ENCODE measurements at regions not wholly inside any gene's neighbourhood (a gene's known extent, or its start where the extent isn't known, plus 50 kb on each side); places are given as distances from the start of the nearest gene placed in this dataset.
"Not testable (repeated sequence)": the region's sequence is repeated elsewhere in the genome, so short reads cannot be mapped to it uniquely, and the experiment has no call there.

GRCh38 chr9:42431616-42432010, 248.2 kb downstream of the SPATA31A6 start:
- H3K56ac ChIP-seq (replicated peaks; ENCODE audit: insufficient read length, low read depth, low read length); H3K14ac ChIP-seq (ENCODE audit: insufficient read length); H2BK12ac ChIP-seq (ENCODE audit: low read depth, low read length); H3K23ac ChIP-seq (ENCODE audit: insufficient read length); H2AK5ac ChIP-seq (ENCODE audit: low read depth, low read length); H3K4me2 ChIP-seq (ENCODE audit: insufficient read depth in 1 of 2, low read depth in 2 of 2, low read length in 2 of 2); H3K4me3 ChIP-seq (ENCODE audit: extremely low read depth in 1 of 4, insufficient read depth in 2 of 4, low read depth in 3 of 4, low read length in 4 of 4); H3K36me3 ChIP-seq (ENCODE audit: control insufficient read depth in 2 of 4, insufficient read depth in 4 of 4, low read length in 3 of 4); H3K9me3 ChIP-seq (ENCODE audit: insufficient read depth in 2 of 2, low read depth in 1 of 2, low read length in 1 of 2); H3K23me2 ChIP-seq (ENCODE audit: low read depth, low read length); H2BK5ac ChIP-seq (ENCODE audit: low read depth, low read length); H3K18ac ChIP-seq (ENCODE audit: extremely low read depth, low read length); POLR2A ChIA-PET (ENCODE audit: partially characterized antibody); CTCF ChIA-PET (ENCODE audit: partially characterized antibody); H3K9ac ChIP-seq (replicated peaks in 1 of 4; ENCODE audit: extremely low read depth in 1 of 4, low read depth in 3 of 4, low read length in 3 of 4); H3K79me1 ChIP-seq (ENCODE audit: low read depth, low read length); H4K20me1 ChIP-seq (replicated peaks in 1 of 2; ENCODE audit: control insufficient read depth in 1 of 2, insufficient read depth in 2 of 2, low read length in 2 of 2); H4K5ac ChIP-seq (ENCODE audit: insufficient read length, low read depth, low read length); H4K8ac ChIP-seq (ENCODE audit: extremely low read depth, insufficient read depth, low read length); FAIRE-seq; H3K27ac ChIP-seq (ENCODE audit: low read depth, low read length); H4K91ac ChIP-seq (replicated peaks; ENCODE audit: insufficient read length, low read length); H3K79me2 ChIP-seq (ENCODE audit: control insufficient read depth in 1 of 2, insufficient read depth in 2 of 2, low read length in 2 of 2); H2BK120ac ChIP-seq (replicated peaks; ENCODE audit: low read depth, low read length); H2BK20ac ChIP-seq (ENCODE audit: low read length); H2AFZ ChIP-seq (ENCODE audit: low read length); DNase-seq (ENCODE audit: low read depth in 1 of 2, low spot score in 2 of 2); H3K27me3 ChIP-seq (replicated peaks in 1 of 4; ENCODE audit: control insufficient read depth in 3 of 4, extremely low read depth in 1 of 4, insufficient read depth in 3 of 4, low read length in 3 of 4); H3K4ac ChIP-seq (replicated peaks; ENCODE audit: insufficient read length, low read depth, low read length); H2BK15ac ChIP-seq (ENCODE audit: low read length); H3K4me1 ChIP-seq (replicated peaks in 1 of 4; ENCODE audit: control insufficient read depth in 3 of 4, insufficient read depth in 4 of 4, low read length in 3 of 4): not testable (repeated sequence)
- WGBS, 2 experiments (ENCODE audit: extremely low coverage in 1 of 2, insufficient coverage in 1 of 2, insufficient read length in 1 of 2, insufficient replicate concordance in 2 of 2, low coverage in 1 of 2, low lambda C conversion rate in 2 of 2, missing lambda C conversion rate in 1 of 2), result 79% methylated on average over 1 of the region's 1 CpG; no CpG with 5 or more reads in 1 of the 2 experiments

GRCh38 chr9:42434844-42435714, 251.6 kb downstream of the SPATA31A6 start:
- FAIRE-seq; H2AFZ ChIP-seq (ENCODE audit: low read length); DNase-seq (ENCODE audit: low read depth in 1 of 2, low spot score in 2 of 2): not testable (repeated sequence)

More at GRCh38 chr9:42434844-42435714, 251.6 kb downstream of the SPATA31A6 start:
- H3K36me3 ChIP-seq (ENCODE audit: control insufficient read depth in 2 of 4, insufficient read depth in 4 of 4, low read length in 3 of 4); CTCF ChIA-PET (ENCODE audit: partially characterized antibody); H3K18ac ChIP-seq (ENCODE audit: extremely low read depth, low read length); H2BK20ac ChIP-seq (ENCODE audit: low read length); POLR2A ChIA-PET (ENCODE audit: partially characterized antibody); H3K27ac ChIP-seq (ENCODE audit: low read depth, low read length); H2BK5ac ChIP-seq (ENCODE audit: low read depth, low read length); H3K4me2 ChIP-seq (ENCODE audit: insufficient read depth in 1 of 2, low read depth in 2 of 2, low read length in 2 of 2); H3K23me2 ChIP-seq (ENCODE audit: low read depth, low read length); H4K20me1 ChIP-seq (replicated peaks in 1 of 2; ENCODE audit: control insufficient read depth in 1 of 2, insufficient read depth in 2 of 2, low read length in 2 of 2); H4K5ac ChIP-seq (ENCODE audit: insufficient read length, low read depth, low read length); H3K4me3 ChIP-seq (ENCODE audit: extremely low read depth in 1 of 4, insufficient read depth in 2 of 4, low read depth in 3 of 4, low read length in 4 of 4); H2BK12ac ChIP-seq (ENCODE audit: low read depth, low read length); H3K9ac ChIP-seq (replicated peaks in 1 of 4; ENCODE audit: extremely low read depth in 1 of 4, low read depth in 3 of 4, low read length in 3 of 4); H3K27me3 ChIP-seq (replicated peaks in 1 of 4; ENCODE audit: control insufficient read depth in 3 of 4, extremely low read depth in 1 of 4, insufficient read depth in 3 of 4, low read length in 3 of 4); H4K8ac ChIP-seq (ENCODE audit: extremely low read depth, insufficient read depth, low read length); H3K23ac ChIP-seq (ENCODE audit: insufficient read length); H2BK120ac ChIP-seq (replicated peaks; ENCODE audit: low read depth, low read length); H2AK5ac ChIP-seq (ENCODE audit: low read depth, low read length); H3K4me1 ChIP-seq (replicated peaks in 1 of 4; ENCODE audit: control insufficient read depth in 3 of 4, insufficient read depth in 4 of 4, low read length in 3 of 4); H3K14ac ChIP-seq (ENCODE audit: insufficient read length); H3K79me2 ChIP-seq (ENCODE audit: control insufficient read depth in 1 of 2, insufficient read depth in 2 of 2, low read length in 2 of 2); H2BK15ac ChIP-seq (ENCODE audit: low read length); H3K79me1 ChIP-seq (ENCODE audit: low read depth, low read length); H3K9me3 ChIP-seq (ENCODE audit: insufficient read depth in 2 of 2, low read depth in 1 of 2, low read length in 1 of 2); H3K56ac ChIP-seq (replicated peaks; ENCODE audit: insufficient read length, low read depth, low read length); H4K91ac ChIP-seq (replicated peaks; ENCODE audit: insufficient read length, low read length); H3K4ac ChIP-seq (replicated peaks; ENCODE audit: insufficient read length, low read depth, low read length): not testable (repeated sequence)
- 69% methylated on average over 13 of the region's 15 CpGs; no CpG with 5 or more reads in 1 of the 2 experiments for WGBS, 2 experiments (ENCODE audit: extremely low coverage in 1 of 2, insufficient coverage in 1 of 2, insufficient read length in 1 of 2, insufficient replicate concordance in 2 of 2, low coverage in 1 of 2, low lambda C conversion rate in 2 of 2, missing lambda C conversion rate in 1 of 2)
